H9 (cell line): ENCODE measurements at regions not wholly inside any gene's neighbourhood (a gene's known extent, or its start where the extent isn't known, plus 50 kb on each side); places are given as distances from the start of the nearest gene placed in this dataset.

ENCODE experiments used
- DNase-seq: peaks from one replicate; pipeline ENCODE4 v3.0.0-alpha.2; 2017
- H2AFZ ChIP-seq: one replicate; pipeline ENCODE4 v1.6.1; 2013; ENCODE audit warnings: mild to moderate bottlenecking, low read length, control low read depth, moderate library complexity
- H2AK5ac ChIP-seq: 2 replicates; pipeline ENCODE4 v1.6.1; 2013; ENCODE audit warnings: low read length, control low read depth, mixed read lengths; ENCODE audit not compliant: insufficient read length
- H2BK120ac ChIP-seq: one replicate; pipeline ENCODE4 v1.6.1; 2013; ENCODE audit warnings: low read depth, mild to moderate bottlenecking, low read length, control low read depth, inconsistent platforms; ENCODE audit not compliant: poor library complexity, severe bottlenecking
- H2BK12ac ChIP-seq: 2 replicates; pipeline ENCODE4 v1.6.1; 2013; ENCODE audit warnings: low read length, control low read depth, mixed read lengths, low read depth; ENCODE audit not compliant: insufficient read length
- H2BK15ac ChIP-seq: 2 replicates; pipeline ENCODE4 v1.6.1; 2013; ENCODE audit warnings: low read depth, low read length, control low read depth
- H2BK20ac ChIP-seq: one replicate; pipeline ENCODE4 v1.6.1; 2013; ENCODE audit warnings: low read depth, mild to moderate bottlenecking, low read length, control low read depth, inconsistent platforms; ENCODE audit not compliant: poor library complexity, severe bottlenecking
- H2BK5ac ChIP-seq: 2 replicates; pipeline ENCODE4 v1.6.1; 2013; ENCODE audit warnings: low read length, control low read depth, mixed read lengths; ENCODE audit not compliant: insufficient read length
- H3K14ac ChIP-seq: 2 replicates; pipeline ENCODE4 v1.6.1; 2013; ENCODE audit warnings: low read length, control low read depth; ENCODE audit not compliant: insufficient read depth
- H3K18ac ChIP-seq: 2 replicates; pipeline ENCODE4 v1.6.1; 2013; ENCODE audit warnings: low read depth, mild to moderate bottlenecking, mixed read lengths, low read length, control low read depth; ENCODE audit not compliant: insufficient read length
- H3K23ac ChIP-seq: 2 replicates; pipeline ENCODE4 v1.6.1; 2013; ENCODE audit warnings: low read length, control low read depth, mixed read lengths, low read depth; ENCODE audit not compliant: insufficient read length
- H3K23me2 ChIP-seq: 2 replicates; pipeline ENCODE4 v1.6.1; 2013; ENCODE audit warnings: low read depth, mild to moderate bottlenecking, mixed read lengths, low read length, control low read depth; ENCODE audit not compliant: insufficient read length, poor library complexity, severe bottlenecking
- H3K27ac ChIP-seq: 2 replicates; pipeline ENCODE4 v1.5.1; 2013; ENCODE audit warnings: low read length, control low read depth, mixed read lengths, low read depth; ENCODE audit not compliant: insufficient read length
- H3K27me3 ChIP-seq: 2 replicates; pipeline ENCODE4 v1.6.1; 2013; ENCODE audit warnings: low read length, control low read depth, inconsistent platforms; ENCODE audit not compliant: insufficient read depth
- H3K4ac ChIP-seq: 2 replicates; pipeline ENCODE4 v1.6.1; 2013; ENCODE audit warnings: low read depth, mild to moderate bottlenecking, control low read depth, inconsistent platforms, low read length, moderate library complexity
- H3K4me1 ChIP-seq: 2 replicates; pipeline ENCODE4 v1.6.1; 2013; ENCODE audit warnings: low read length, control low read depth, inconsistent platforms; ENCODE audit not compliant: insufficient read depth
- H3K4me2 ChIP-seq: 2 replicates; pipeline ENCODE4 v1.6.1; 2013; ENCODE audit warnings: low read length, control low read depth, mixed read lengths; ENCODE audit not compliant: insufficient read length, insufficient read depth
- H3K56ac ChIP-seq: 2 replicates; pipeline ENCODE4 v1.6.1; 2013; ENCODE audit warnings: low read depth, mild to moderate bottlenecking, mixed read lengths, low read length, control low read depth; ENCODE audit not compliant: insufficient read length
- H3K79me1 ChIP-seq: 2 replicates; pipeline ENCODE4 v1.6.1; 2013; ENCODE audit warnings: low read depth, mild to moderate bottlenecking, moderate library complexity, low read length, control low read depth, inconsistent platforms; ENCODE audit not compliant: insufficient read depth, poor library complexity, severe bottlenecking
- H3K79me2 ChIP-seq: 2 replicates; pipeline ENCODE4 v1.6.1; 2013; ENCODE audit warnings: low read length, control low read depth, inconsistent platforms; ENCODE audit not compliant: insufficient read depth
- H3K9ac ChIP-seq: 2 replicates; pipeline ENCODE4 v1.6.1; 2013; ENCODE audit warnings: low read length, control low read depth, mixed read lengths; ENCODE audit not compliant: insufficient read length; ENCODE audit errors: extremely low read depth
- H3K9me3 ChIP-seq: one replicate; pipeline ENCODE4 v1.6.1; 2013; ENCODE audit warnings: low read depth, low read length, inconsistent platforms; ENCODE audit not compliant: control insufficient read depth
- H3T11ph ChIP-seq: one replicate; pipeline ENCODE4 v1.6.1; 2013; ENCODE audit warnings: mild to moderate bottlenecking, low read length, control low read depth, inconsistent platforms
- H4K20me1 ChIP-seq: one replicate; pipeline ENCODE4 v1.6.1; 2013; ENCODE audit not compliant: control insufficient read depth, insufficient read length, insufficient read depth
- H4K5ac ChIP-seq: 2 replicates; pipeline ENCODE4 v1.6.1; 2013; ENCODE audit warnings: low read depth, mild to moderate bottlenecking, mixed read lengths, low read length, control low read depth; ENCODE audit not compliant: insufficient read length
- H4K8ac ChIP-seq: replicated peaks from 2 replicates; pipeline ENCODE4 v1.6.1; 2013; ENCODE audit warnings: low read length, control low read depth, mixed read lengths, low read depth; ENCODE audit not compliant: insufficient read length
- H4K91ac ChIP-seq: 2 replicates; pipeline ENCODE4 v1.6.1; 2013; ENCODE audit warnings: low read depth, mild to moderate bottlenecking, moderate library complexity, mixed read lengths, low read length, control low read depth; ENCODE audit not compliant: insufficient read length
- H3K27ac Mint-ChIP-seq, 3 experiments: 2 replicates in 2 of 3; 3 replicates in 1 of 3; pipeline ENCODE4 v1.8.0; 2020 to 2021; ENCODE audit warnings: mixed read lengths in 3 of 3, mild to moderate bottlenecking in 1 of 3, moderate library complexity in 1 of 3
- H3K27me3 Mint-ChIP-seq: 2 replicates; pipeline ENCODE4 v1.8.0; 2021; ENCODE audit warnings: low read depth, mild to moderate bottlenecking, moderate library complexity, mixed read lengths
- H3K36me3 Mint-ChIP-seq, 3 experiments: 2 replicates in 2 of 3; 3 replicates in 1 of 3; pipeline ENCODE4 v1.8.0; 2020 to 2021; ENCODE audit warnings: low read depth in 3 of 3, mixed read lengths in 3 of 3; ENCODE audit not compliant: insufficient read depth in 1 of 3
- H3K4me1 Mint-ChIP-seq, 2 experiments: 2 replicates each; pipeline ENCODE4 v1.8.0; 2020; ENCODE audit warnings: mixed read lengths in 2 of 2
- H3K4me3 Mint-ChIP-seq, 2 experiments: 2 replicates in 1 of 2; 3 replicates in 1 of 2; pipeline ENCODE4 v1.8.0; 2020 to 2021; ENCODE audit warnings: mild to moderate bottlenecking in 2 of 2, mixed read lengths in 2 of 2, moderate library complexity in 1 of 2
- H3K9me3 Mint-ChIP-seq, 2 experiments: 2 replicates in 1 of 2; 3 replicates in 1 of 2; pipeline ENCODE4 v1.8.0; 2020; ENCODE audit warnings: mild to moderate bottlenecking in 2 of 2, mixed read lengths in 2 of 2, moderate library complexity in 1 of 2
- CTCF ChIP-seq: fragments of 200-600 bp; sonication (generic); conservative IDR thresholded peaks from 3 replicates; pipeline ENCODE4 v1.8.0; 2021; ENCODE audit warnings: antibody characterized with exemption, mild to moderate bottlenecking
- WGBS: extraction: QIAGEN DNeasy Blood & Tissue Kit; methylation state at CpG from one replicate; pipeline ENCODE4 v1.1.7; 2013; ENCODE audit warnings: missing lambda C conversion rate, low lambda C conversion rate, mixed read lengths; ENCODE audit not compliant: insufficient read length; ENCODE audit errors: extremely low coverage; 5-methylcytosine and 5-hydroxymethylcytosine counted together

- Mint-ChIP-seq H3K4me1 (peaks cover 29% of the 10 kb centered on the region in 2 experiments), H3K9me3 (no peaks in the 10 kb centered on the region; a peak in 1 of 5 replicates), H3K27me3 (peaks cover 18% of the 10 kb centered on the region), H3K36me3 (0 out of 7 replicates have a peak, but pooled peaks cover 0 to 2% (median 0%) of the 10 kb centered on the region in 3 experiments), H3K4me3 (no peak overlapping the region), H3K27ac (no peak overlapping the region)
- no peaks in the 10 kb centered on the region; the same call in 1 of the 2 replicates for H3K27me3 ChIP-seq
- peaks cover 7% of the 10 kb centered on the region; the same call in 1 of the 2 replicates for H3K4me1 ChIP-seq
- H3K23me2 ChIP-seq, result no peaks in the 10 kb centered on the region
- no peak overlapping the region for H2AFZ ChIP-seq
- no peak overlapping the region for H4K91ac ChIP-seq
- H3K23ac ChIP-seq, result no peak overlapping the region
- H3K14ac ChIP-seq, result no peak overlapping the region
- H4K8ac ChIP-seq, result no peak overlapping the region
- no peak overlapping the region for H2BK20ac ChIP-seq
- H3K27ac ChIP-seq, result no peak overlapping the region
- WGBS, result no CpG with 5 or more reads among the region's 4 CpGs
- no peaks in the 10 kb centered on the region for H3K79me2 ChIP-seq
- no peak overlapping the region for H2BK5ac ChIP-seq
- H3K4me2 ChIP-seq, result no peak overlapping the region
- no peak overlapping the region for H2BK120ac ChIP-seq
- H3T11ph ChIP-seq, result no peak overlapping the region
- H4K20me1 ChIP-seq, result no peaks in the 10 kb centered on the region
- H3K4ac ChIP-seq, result no peak overlapping the region
- H3K79me1 ChIP-seq, result no peaks in the 10 kb centered on the region
- TF ChIP-seq CTCF, result no peak
- no peak overlapping the region for H3K9ac ChIP-seq
- H4K5ac ChIP-seq, result no peak overlapping the region
- H3K9me3 ChIP-seq, result no peaks in the 10 kb centered on the region
- H2BK12ac ChIP-seq, result no peak overlapping the region
- no peak overlapping the region for H2AK5ac ChIP-seq
- DNase-seq, result no peak
- H3K18ac ChIP-seq, result no peak overlapping the region
- no peak overlapping the region for H3K56ac ChIP-seq
- H2BK15ac ChIP-seq, result no peak overlapping the region
Measured at GRCh38 chr4:27078934-27079455, 218.4 kb downstream of the STIM2 start.
